H1 (cell line): ENCODE measurements at regions not wholly inside any gene's neighbourhood (a gene's known extent, or its start where the extent isn't known, plus 50 kb on each side); places are given as distances from the start of the nearest gene placed in this dataset.

Experiments used
- CTBP2 ChIP-seq: IDR thresholded peaks from 2 replicates; pipeline ENCODE4 v1.7.0; 2011; ENCODE audit warnings: borderline replicate concordance, mild to moderate bottlenecking, moderate library complexity, mixed read lengths, low read length; ENCODE audit not compliant: insufficient read depth, insufficient read length

DNA sequence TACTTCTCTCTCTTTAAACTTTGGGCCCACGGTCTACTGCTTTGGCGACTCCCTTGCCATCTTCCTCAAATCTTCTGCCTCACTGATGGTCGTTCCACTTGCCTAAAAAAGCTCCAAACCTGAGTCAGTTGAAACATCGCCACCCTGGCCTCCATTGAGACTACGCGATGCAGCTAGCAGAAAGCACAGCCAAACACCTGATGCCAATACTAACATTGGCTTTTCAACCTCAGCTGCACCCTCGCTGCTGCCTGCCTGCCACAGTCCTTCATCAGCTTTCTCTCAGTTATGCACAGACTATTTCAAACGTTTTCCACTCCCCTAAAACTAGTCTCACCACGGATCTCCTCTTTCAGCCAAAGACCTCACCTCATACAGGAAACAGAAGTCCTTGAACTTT is 214.2 kb upstream of the TMCO5A start (continued):
- TF ChIP-seq CTBP2: no peak
